GM12873 (cell line): ENCODE measurements at regions not wholly inside any gene's neighbourhood (a gene's known extent, or its start where the extent isn't known, plus 50 kb on each side); places are given as distances from the start of the nearest gene placed in this dataset.

Experiments used
- TF ChIP-seq, protein P1 (sequence below): IDR thresholded peaks from 2 replicates; pipeline ENCODE4 v1.5.1; 2012; ENCODE audit warnings: low read depth, mild to moderate bottlenecking, moderate library complexity, low read length, control low read depth; ENCODE audit not compliant: insufficient read depth; ENCODE audit errors: missing control alignments

DNA sequence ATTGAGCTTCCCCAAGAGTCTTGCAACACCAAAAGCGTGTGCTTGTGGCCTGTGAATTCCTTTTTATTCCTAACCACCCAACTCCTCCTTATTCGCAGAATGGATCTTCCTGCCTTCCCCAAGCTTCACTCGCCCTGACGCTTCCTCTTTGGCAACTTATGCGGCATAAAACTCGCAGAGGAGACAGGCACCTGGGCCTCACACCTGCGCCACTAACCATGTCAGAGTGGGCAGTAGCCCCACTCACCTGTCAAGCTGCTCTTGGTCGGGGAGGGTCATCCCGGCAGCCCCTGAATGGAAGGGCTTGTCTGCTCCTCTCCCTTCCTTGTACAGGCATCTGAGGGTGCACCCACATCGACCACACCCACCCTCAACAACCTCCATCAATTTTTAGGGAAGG is 106.9 kb upstream of the GPC1 start:
- TF ChIP-seq, protein P1, sequence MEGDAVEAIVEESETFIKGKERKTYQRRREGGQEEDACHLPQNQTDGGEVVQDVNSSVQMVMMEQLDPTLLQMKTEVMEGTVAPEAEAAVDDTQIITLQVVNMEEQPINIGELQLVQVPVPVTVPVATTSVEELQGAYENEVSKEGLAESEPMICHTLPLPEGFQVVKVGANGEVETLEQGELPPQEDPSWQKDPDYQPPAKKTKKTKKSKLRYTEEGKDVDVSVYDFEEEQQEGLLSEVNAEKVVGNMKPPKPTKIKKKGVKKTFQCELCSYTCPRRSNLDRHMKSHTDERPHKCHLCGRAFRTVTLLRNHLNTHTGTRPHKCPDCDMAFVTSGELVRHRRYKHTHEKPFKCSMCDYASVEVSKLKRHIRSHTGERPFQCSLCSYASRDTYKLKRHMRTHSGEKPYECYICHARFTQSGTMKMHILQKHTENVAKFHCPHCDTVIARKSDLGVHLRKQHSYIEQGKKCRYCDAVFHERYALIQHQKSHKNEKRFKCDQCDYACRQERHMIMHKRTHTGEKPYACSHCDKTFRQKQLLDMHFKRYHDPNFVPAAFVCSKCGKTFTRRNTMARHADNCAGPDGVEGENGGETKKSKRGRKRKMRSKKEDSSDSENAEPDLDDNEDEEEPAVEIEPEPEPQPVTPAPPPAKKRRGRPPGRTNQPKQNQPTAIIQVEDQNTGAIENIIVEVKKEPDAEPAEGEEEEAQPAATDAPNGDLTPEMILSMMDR, result no peak

DNA sequence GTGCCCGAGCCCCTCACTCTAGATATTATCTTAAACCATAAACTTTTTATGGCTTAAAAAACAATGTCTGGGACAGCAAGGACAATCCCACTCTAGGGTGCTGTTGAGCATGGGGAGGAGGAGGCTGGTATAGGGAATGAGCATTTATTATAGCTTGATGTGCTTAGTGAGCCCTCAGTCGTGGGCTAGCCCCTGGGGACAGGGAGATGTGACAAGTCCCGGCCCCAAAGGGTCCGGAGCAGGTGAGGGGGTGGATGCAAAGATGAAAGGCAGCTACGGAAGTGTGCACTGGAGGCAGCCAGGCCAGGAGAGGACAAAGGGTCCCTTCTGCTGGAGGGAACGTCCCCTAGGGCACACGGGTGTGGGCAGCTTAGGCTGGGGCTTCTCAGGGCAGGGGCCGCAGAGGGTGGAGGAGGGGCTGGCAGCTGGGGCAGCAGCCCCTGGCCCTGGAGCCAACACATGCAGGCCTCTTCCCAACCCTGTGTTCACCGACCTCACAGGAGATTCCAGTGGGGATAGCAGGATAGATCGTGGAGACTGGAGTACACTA is 106.3 kb upstream of the GPC1 start:
- TF ChIP-seq, protein P1, result no peak

DNA sequence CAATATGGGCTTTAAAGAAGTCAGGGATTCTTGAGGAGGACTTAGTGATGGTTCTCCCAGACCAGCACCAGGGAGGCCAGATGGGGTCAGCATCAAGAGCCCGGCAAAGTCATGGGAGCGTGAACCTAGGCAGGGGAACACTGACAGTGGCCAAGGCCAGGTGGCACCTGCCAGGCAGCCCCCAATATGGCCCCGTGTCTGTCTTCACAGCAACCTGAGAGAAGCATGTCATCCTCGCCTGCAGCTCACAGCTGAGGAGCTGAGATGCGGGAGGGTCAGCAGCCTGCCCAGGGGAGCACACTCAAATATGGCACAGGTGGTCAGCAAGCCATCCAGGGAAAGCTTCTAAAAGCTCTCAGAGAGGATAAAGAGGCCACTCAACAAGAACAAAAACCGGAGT is 105.7 kb upstream of the GPC1 start:
- TF ChIP-seq, protein P1, result no peak

DNA sequence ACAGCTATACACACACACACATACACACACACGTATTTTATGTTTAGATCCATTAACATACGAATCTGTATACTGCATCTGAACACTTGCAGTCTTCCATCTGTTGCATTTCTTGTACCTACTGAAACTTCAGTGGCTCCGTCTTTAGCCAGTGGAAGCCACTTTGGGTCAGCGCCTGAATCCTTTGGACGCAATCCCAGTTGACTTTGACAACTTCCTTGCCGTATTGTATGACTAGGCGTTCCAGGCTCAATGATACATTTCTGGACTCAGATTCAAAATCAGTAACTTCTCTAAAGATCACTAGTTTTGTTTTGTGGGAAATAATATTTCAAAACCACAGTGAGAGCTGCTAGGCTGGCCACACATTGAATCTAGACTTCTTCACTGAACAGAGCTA is 101.5 kb upstream of the GPC1 start:
- TF ChIP-seq, protein P1, result no peak

DNA sequence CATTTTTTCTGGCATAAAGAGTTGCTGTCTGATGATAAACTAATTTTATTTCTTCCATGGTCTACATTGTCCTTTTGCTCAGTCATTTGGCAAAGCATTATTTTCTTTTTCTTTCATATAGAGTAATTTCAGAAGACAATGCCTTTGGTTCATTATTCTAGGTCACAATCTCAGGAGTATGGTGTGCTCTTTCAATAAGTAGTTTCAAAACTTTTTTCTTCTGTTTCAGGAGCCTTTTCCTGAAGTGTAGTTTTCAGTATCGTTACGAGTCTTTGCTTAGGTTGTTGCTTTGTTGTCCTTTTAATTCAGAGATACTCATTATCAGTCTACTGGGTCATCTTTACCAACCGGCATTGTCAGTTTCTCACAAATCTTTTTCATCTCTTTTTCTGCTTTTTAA is 100.4 kb upstream of the GPC1 start:
- TF ChIP-seq, protein P1, result no peak

DNA sequence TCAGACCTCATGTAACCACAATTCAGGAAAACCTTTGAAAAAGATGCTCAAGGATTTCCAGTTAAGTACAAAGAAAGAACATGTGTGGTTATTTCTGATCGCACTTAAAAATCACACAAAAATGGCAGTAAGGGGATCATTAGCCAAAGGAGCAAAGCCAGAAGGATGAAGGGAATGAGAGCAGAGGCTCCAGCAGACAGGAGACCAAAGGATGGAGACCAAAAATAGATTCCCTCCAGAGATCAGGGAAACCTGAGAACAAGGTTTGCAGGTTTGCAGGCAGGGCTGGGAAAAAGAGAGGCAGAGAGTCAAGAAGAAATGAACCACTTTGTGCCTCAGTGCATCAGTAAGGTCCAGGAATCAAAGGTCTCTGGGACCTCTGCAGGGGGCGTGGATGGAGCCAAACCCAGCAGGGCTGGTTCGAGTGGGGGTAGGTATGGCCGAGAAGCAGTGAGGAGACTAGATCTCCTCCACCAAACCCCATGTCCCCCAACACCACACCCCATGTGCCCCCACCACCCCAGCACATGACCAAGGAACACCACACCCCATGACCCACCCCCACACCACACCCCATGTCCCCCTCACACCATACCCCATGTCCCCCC is 98.5 kb upstream of the GPC1 start:
- TF ChIP-seq, protein P1, result no peak

DNA sequence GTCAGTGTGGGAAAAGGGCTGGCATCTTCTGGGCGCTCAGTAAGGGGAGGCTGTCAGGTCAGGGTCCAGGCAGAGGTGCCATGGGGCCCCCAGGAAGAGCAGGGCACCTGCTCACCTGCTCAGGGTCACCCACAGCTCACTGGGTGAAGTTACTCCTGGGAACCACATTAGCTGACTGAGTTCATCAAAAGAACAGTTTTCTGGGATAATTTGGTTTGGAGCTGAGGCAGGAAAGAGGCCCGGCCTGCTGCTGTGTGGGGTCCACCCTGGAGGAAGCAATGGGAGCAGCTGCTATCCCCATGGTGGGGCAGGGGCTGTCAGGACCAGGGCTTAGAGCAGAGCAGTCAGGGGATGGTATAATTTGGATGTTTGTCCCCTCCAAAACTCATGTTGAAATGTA is 97.2 kb upstream of the GPC1 start:
- TF ChIP-seq, protein P1, result no peak
